LNCaP clone FGC (cell line): ENCODE measurements at regions not wholly inside any gene's neighbourhood (a gene's known extent, or its start where the extent isn't known, plus 50 kb on each side); places are given as distances from the start of the nearest gene placed in this dataset.

ENCODE experiments used
- DNase-seq: peaks from one replicate; pipeline ENCODE4 v3.0.0-alpha.2; 2011; ENCODE audit warnings: low read depth
- H3K4me3 ChIP-seq: 2 replicates; pipeline ENCODE4 v1.5.1; 2011; ENCODE audit warnings: mild to moderate bottlenecking, low read depth, low read length, control low read depth
- CTCF ChIP-seq: IDR thresholded peaks from 2 replicates; pipeline ENCODE4 v1.5.1; 2012; ENCODE audit warnings: mild to moderate bottlenecking; ENCODE audit not compliant: control insufficient read depth, insufficient read depth; ENCODE audit errors: extremely low read depth

DNA sequence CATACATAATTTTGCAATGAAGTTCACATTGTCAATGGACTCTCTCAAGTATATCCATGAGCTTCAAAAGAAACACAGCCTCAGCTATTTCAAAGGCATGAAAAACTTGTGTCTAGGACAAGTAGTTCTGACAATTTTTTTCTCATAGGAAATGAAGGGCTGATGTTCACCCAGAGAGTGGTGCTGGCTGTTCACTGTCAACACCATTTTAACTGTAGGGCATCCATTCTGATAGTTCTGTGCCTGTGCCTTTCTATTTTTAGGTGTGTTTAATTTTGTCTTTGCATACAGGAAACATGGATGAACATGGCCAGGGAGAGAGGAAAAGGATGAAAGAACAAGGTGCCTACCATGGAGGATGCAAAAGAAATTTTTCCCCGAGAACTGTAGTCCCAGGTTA, 135.3 kb upstream of the MAP9 start:
- DNase-seq: no peak
- no peak for TF ChIP-seq CTCF
- no peak overlapping the region for H3K4me3 ChIP-seq

- TF ChIP-seq CTCF: no peak
- H3K4me3 ChIP-seq: no peak overlapping the region
- DNase-seq: no peak
Measured at GRCh38 chr4:155510771-155511170, 134.0 kb upstream of the MAP9 start.

GRCh38 chr4:155509555-155509954, 132.8 kb upstream of the MAP9 start:
- H3K4me3 ChIP-seq: no peak overlapping the region
- no peak for TF ChIP-seq CTCF
- no peak for DNase-seq

DNA sequence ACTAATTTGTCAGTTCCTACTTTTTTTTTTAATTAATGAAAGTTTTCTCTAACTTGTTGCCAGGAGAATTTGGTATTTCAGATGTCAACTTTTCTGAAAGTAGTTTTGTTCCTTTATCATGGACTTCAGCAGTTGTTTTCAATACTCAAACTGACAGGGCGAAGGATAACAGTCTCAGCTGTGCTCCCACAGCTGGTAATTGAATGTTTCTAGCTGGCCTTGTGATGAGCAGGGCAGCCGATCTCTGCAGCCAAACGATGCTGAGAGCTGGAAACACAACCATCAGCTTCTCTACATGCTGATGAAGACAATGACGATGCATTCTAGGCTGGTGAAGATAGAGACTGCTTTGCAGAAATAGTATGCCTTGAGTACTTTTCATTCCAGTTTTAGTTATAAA, 130.0 kb upstream of the MAP9 start:
- no peak for TF ChIP-seq CTCF
- no peak for DNase-seq
- no peak overlapping the region for H3K4me3 ChIP-seq

- TF ChIP-seq CTCF: no peak
- DNase-seq: no peak
- H3K4me3 ChIP-seq: no peak overlapping the region
Measured at GRCh38 chr4:155505321-155505720, 128.6 kb upstream of the MAP9 start.

- no peak overlapping the region for H3K4me3 ChIP-seq
- DNase-seq: no peak
- no peak for TF ChIP-seq CTCF
Measured at GRCh38 chr4:155497306-155497705, 120.5 kb upstream of the MAP9 start.

DNA sequence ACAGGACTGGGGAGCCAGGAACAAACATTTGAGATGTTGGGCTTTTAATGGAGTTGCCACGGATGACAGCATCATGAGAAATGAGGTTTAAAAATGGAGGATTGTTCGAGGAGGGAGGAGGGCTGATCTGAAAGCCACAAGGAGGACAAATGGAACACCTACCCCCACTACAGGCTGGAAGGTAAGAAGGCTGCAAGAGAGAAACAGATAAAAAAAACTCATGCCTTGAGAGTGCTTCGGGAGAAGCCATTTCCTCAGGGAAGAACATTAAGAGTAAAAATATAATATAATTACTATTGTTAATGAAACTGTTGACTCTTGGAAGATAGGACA, 119.5 kb upstream of the MAP9 start:
- TF ChIP-seq CTCF: no peak
- DNase-seq: no peak

More for the DNA sequence above, 119.5 kb upstream of the MAP9 start:
- no peak overlapping the region for H3K4me3 ChIP-seq
